ENCODE measurements at regions not wholly inside any gene's neighbourhood (a gene's known extent, or its start where the extent isn't known, plus 50 kb on each side); places are given as distances from the start of the nearest gene placed in this dataset.

DNA sequence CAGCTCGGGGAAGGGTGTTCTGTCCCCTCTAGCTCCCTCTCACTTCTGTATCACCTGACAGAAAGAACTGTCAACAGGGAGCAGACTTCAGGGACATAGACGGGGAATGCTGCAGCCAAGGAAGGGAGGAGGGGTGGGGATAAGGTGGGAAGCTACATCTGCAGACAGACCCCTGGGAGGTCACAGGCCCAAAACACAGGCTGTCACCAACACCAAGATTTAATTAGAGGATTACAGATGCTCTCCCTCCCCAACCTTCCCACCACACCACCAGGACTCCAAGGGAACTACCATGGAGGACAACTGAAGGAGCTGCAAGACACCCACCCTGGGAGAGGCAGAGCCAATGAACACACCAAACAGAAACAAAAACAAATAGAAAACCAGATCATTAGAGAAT is 425.2 kb upstream of the VSTM2A start:
- Mint-ChIP-seq H3K27ac (no peak overlapping the region), H3K27me3 (no peaks in the 10 kb centered on the region), H3K4me1 (no peaks in the 10 kb centered on the region), H3K9me3 (peaks cover 3% of the 10 kb centered on the region), H3K4me3 (no peak overlapping the region), H3K36me3 (ENCODE audit: low read depth) (no peaks in the 10 kb centered on the region)
- no peak for DNase-seq
- intact Hi-C loops (cut with micrococcal nuclease): no loop called here
- no peak for ATAC-seq (ENCODE audit: low read depth)
- TF ChIP-seq, protein P1, sequence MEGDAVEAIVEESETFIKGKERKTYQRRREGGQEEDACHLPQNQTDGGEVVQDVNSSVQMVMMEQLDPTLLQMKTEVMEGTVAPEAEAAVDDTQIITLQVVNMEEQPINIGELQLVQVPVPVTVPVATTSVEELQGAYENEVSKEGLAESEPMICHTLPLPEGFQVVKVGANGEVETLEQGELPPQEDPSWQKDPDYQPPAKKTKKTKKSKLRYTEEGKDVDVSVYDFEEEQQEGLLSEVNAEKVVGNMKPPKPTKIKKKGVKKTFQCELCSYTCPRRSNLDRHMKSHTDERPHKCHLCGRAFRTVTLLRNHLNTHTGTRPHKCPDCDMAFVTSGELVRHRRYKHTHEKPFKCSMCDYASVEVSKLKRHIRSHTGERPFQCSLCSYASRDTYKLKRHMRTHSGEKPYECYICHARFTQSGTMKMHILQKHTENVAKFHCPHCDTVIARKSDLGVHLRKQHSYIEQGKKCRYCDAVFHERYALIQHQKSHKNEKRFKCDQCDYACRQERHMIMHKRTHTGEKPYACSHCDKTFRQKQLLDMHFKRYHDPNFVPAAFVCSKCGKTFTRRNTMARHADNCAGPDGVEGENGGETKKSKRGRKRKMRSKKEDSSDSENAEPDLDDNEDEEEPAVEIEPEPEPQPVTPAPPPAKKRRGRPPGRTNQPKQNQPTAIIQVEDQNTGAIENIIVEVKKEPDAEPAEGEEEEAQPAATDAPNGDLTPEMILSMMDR (IDR thresholded peaks at IDR 0.05): no peak
- CTCF ChIA-PET: no interaction called here
- POLR2A ChIA-PET: no interaction called here

DNA sequence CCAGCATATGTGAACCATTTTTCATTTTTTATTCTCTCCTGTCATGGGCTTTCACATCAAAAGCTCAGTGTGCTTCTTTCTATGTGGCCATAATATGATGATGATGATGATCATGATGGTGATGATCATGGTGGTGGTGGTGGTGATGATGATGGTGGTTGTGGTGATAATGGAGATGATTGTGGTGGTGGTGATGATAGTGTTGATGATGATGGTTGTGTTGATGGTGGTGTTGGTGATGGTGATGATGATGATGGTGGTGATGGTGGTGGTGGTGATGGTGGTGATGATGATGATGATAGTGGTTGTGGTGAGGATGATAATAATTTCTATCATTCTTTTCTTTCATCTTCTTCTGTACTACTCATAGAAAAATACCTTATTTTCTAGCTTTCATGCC is 413.1 kb upstream of the VSTM2A start:
- ChIA-PET POLR2A (no interaction called here), CTCF (no interaction called here)
- H3K27me3 Mint-ChIP-seq: no peaks in the 10 kb centered on the region

GRCh38 chr7:54141576-54141975 is 400.6 kb upstream of the VSTM2A start:
- intact Hi-C loops (cut with micrococcal nuclease): no loop called here
- Mint-ChIP-seq H3K27ac (no peak overlapping the region), H3K27me3 (no peaks in the 10 kb centered on the region), H3K4me1 (no peaks in the 10 kb centered on the region), H3K4me3 (no peak overlapping the region), H3K9me3 (peaks cover 11% of the 10 kb centered on the region), H3K36me3 (ENCODE audit: low read depth) (no peaks in the 10 kb centered on the region)
- ChIA-PET POLR2A (no interaction called here), CTCF (no interaction called here)
- DNase-seq: no peak
- TF ChIP-seq, protein P1 (IDR thresholded peaks at IDR 0.05): no peak
- ATAC-seq (ENCODE audit: low read depth): no peak

More for the DNA sequence above, 413.1 kb upstream of the VSTM2A start:
- Mint-ChIP-seq H3K4me1 (no peaks in the 10 kb centered on the region), H3K9me3 (peaks cover 7% of the 10 kb centered on the region), H3K27ac (no peak overlapping the region), H3K4me3 (no peak overlapping the region), H3K36me3 (ENCODE audit: low read depth) (no peaks in the 10 kb centered on the region)
- ATAC-seq (ENCODE audit: low read depth) (no peak), DNase-seq (no peak)
- TF ChIP-seq, protein P1 (IDR thresholded peaks at IDR 0.05): no peak
- intact Hi-C loops (cut with micrococcal nuclease): no loop called here

- TF ChIP-seq, protein P1 (IDR thresholded peaks at IDR 0.05): no peak
- CTCF ChIA-PET: no interaction called here
- no peak overlapping the region for H3K27ac Mint-ChIP-seq
- no peaks in the 10 kb centered on the region for H3K36me3 Mint-ChIP-seq (ENCODE audit: low read depth)
- H3K27me3 Mint-ChIP-seq: no peaks in the 10 kb centered on the region
- no peak overlapping the region for H3K4me3 Mint-ChIP-seq
- DNase-seq: no peak
- POLR2A ChIA-PET: no interaction called here
- ATAC-seq (ENCODE audit: low read depth): no peak
- intact Hi-C loops (cut with micrococcal nuclease): no loop called here
- peaks cover 9% of the 10 kb centered on the region for H3K9me3 Mint-ChIP-seq
- no peaks in the 10 kb centered on the region for H3K4me1 Mint-ChIP-seq
These were observed 396.5 kb upstream of the VSTM2A start for GRCh38 chr7:54145716-54146115.

GRCh38 chr7:54153462-54153861 is 388.7 kb upstream of the VSTM2A start:
- no peaks in the 10 kb centered on the region for H3K36me3 Mint-ChIP-seq (ENCODE audit: low read depth)
- no peak overlapping the region for H3K27ac Mint-ChIP-seq
- ATAC-seq (ENCODE audit: low read depth) (no peak), DNase-seq (no peak)
- ChIA-PET POLR2A (no interaction called here), CTCF (no interaction called here)
- no peaks in the 10 kb centered on the region for H3K27me3 Mint-ChIP-seq
- H3K9me3 Mint-ChIP-seq: peaks cover 5% of the 10 kb centered on the region
- intact Hi-C loops (cut with micrococcal nuclease): no loop called here
- TF ChIP-seq, protein P1 (IDR thresholded peaks at IDR 0.05): no peak
- no peaks in the 10 kb centered on the region for H3K4me1 Mint-ChIP-seq
- H3K4me3 Mint-ChIP-seq: no peak overlapping the region

All from activated B cell treated with CpG ODN at 0.5 μM for 24 hours (primary cell).